OCI-LY3 (cell line): ENCODE measurements at regions not wholly inside any gene's neighbourhood (a gene's known extent, or its start where the extent isn't known, plus 50 kb on each side); places are given as distances from the start of the nearest gene placed in this dataset.

ENCODE experiments used
- CTCF ChIP-seq: fragments of 200-600, 300-600 bp; sonication (generic); IDR thresholded peaks from 2 replicates; pipeline ENCODE4 v1.5.1; 2014; ENCODE audit warnings: antibody characterized with exemption, low read length, low read depth
- EZH2phosphoT487 ChIP-seq: fragments of 200-600 bp; shearing (Covaris generic); IDR thresholded peaks from 2 replicates; pipeline ENCODE4 v1.6.1; 2018; ENCODE audit warnings: antibody characterized with exemption, mixed run types, low read depth

- TF ChIP-seq CTCF (no peak), EZH2phosphoT487 (no peak)
These were observed 322.3 kb downstream of the KCNS3 start for GRCh38 chr2:18200771-18201170.
